ENCODE measurements at regions not wholly inside any gene's neighbourhood (a gene's known extent, or its start where the extent isn't known, plus 50 kb on each side); places are given as distances from the start of the nearest gene placed in this dataset.

DNA sequence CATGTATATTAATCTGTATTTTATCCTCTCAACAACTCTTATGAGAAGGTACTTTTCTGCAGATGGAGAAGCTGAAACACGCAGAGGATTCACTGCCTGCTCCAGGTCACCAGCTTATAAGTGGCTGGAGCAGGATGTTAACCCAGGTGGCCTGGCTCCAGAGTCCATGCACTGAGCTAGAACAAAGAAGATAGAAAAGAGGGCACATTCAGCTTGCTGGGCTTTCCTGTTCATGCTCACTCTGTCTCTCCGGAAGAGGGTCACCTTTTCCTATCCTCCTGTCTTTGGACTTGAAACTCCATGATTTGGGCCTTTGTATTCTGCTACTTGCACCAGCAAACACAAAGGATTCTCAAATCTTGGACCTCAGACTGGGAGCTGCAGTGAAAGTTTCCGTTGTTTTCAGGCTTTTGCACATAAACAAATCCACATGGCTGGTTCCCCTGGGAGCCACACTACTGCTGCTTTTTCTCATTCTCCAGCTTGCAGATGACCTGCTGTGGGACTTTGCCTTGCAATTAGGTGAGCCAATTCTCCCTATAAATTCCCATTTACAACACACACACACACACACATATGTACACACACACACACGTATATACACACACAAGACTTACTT lies 117.3 kb upstream of the GRK3 start:
- TF ChIP-seq EZH2 (IDR thresholded peaks at IDR 0.05; ENCODE audit: low read depth, unreplicated experiment): no peak
- TF ChIP-seq, protein P1, sequence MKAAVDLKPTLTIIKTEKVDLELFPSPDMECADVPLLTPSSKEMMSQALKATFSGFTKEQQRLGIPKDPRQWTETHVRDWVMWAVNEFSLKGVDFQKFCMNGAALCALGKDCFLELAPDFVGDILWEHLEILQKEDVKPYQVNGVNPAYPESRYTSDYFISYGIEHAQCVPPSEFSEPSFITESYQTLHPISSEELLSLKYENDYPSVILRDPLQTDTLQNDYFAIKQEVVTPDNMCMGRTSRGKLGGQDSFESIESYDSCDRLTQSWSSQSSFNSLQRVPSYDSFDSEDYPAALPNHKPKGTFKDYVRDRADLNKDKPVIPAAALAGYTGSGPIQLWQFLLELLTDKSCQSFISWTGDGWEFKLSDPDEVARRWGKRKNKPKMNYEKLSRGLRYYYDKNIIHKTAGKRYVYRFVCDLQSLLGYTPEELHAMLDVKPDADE (IDR thresholded peaks at IDR 0.05): no peak
- TF ChIP-seq, protein P2, sequence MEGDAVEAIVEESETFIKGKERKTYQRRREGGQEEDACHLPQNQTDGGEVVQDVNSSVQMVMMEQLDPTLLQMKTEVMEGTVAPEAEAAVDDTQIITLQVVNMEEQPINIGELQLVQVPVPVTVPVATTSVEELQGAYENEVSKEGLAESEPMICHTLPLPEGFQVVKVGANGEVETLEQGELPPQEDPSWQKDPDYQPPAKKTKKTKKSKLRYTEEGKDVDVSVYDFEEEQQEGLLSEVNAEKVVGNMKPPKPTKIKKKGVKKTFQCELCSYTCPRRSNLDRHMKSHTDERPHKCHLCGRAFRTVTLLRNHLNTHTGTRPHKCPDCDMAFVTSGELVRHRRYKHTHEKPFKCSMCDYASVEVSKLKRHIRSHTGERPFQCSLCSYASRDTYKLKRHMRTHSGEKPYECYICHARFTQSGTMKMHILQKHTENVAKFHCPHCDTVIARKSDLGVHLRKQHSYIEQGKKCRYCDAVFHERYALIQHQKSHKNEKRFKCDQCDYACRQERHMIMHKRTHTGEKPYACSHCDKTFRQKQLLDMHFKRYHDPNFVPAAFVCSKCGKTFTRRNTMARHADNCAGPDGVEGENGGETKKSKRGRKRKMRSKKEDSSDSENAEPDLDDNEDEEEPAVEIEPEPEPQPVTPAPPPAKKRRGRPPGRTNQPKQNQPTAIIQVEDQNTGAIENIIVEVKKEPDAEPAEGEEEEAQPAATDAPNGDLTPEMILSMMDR (conservative IDR thresholded peaks at IDR 0.05; ENCODE audit: low read depth in 2 of 2): no peak
- TF ChIP-seq, protein P3, sequence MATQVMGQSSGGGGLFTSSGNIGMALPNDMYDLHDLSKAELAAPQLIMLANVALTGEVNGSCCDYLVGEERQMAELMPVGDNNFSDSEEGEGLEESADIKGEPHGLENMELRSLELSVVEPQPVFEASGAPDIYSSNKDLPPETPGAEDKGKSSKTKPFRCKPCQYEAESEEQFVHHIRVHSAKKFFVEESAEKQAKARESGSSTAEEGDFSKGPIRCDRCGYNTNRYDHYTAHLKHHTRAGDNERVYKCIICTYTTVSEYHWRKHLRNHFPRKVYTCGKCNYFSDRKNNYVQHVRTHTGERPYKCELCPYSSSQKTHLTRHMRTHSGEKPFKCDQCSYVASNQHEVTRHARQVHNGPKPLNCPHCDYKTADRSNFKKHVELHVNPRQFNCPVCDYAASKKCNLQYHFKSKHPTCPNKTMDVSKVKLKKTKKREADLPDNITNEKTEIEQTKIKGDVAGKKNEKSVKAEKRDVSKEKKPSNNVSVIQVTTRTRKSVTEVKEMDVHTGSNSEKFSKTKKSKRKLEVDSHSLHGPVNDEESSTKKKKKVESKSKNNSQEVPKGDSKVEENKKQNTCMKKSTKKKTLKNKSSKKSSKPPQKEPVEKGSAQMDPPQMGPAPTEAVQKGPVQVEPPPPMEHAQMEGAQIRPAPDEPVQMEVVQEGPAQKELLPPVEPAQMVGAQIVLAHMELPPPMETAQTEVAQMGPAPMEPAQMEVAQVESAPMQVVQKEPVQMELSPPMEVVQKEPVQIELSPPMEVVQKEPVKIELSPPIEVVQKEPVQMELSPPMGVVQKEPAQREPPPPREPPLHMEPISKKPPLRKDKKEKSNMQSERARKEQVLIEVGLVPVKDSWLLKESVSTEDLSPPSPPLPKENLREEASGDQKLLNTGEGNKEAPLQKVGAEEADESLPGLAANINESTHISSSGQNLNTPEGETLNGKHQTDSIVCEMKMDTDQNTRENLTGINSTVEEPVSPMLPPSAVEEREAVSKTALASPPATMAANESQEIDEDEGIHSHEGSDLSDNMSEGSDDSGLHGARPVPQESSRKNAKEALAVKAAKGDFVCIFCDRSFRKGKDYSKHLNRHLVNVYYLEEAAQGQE (IDR thresholded peaks at IDR 0.05; ENCODE audit: unreplicated experiment): no peak
- no peak for TF ChIP-seq EZH2phosphoT487 (IDR thresholded peaks at IDR 0.05; ENCODE audit: unreplicated experiment)

All from GM23338 (cell line).